CD4-positive, alpha-beta T cell treated with Interleukin-4 for 4 hours (primary cell): ENCODE measurements at regions not wholly inside any gene's neighbourhood (a gene's known extent, or its start where the extent isn't known, plus 50 kb on each side); places are given as distances from the start of the nearest gene placed in this dataset.

Experiments
- DNase-seq: peaks from one replicate; pipeline ENCODE4 v3.0.0-alpha.2; 2020

DNA sequence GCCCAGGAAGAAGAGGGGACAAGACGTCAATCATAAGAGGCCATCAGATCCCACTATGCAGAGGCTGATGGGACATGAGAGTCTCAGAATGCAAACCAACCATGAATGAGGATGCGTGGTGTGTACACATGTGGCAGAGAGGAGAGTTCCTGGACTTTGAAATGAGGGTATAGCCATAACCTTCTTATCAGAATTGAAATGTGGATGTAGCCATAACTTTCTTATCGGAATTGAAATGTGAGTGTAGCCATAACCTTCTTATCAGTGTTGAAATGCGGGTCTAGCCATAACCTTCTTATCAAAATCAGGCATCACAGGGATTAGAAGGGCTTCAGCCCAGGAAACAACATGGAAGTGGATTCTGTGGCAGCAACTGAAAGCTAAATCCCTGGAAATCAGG, 415.5 kb upstream of the FAT1 start:
- DNase-seq, result no peak

- no peak for DNase-seq
These were observed 417.4 kb upstream of the FAT1 start for GRCh38 chr4:187141101-187141500.

GRCh38 chr4:187149229-187149945, 425.7 kb upstream of the FAT1 start:
- DNase-seq, result no peak

GRCh38 chr4:187157380-187157958, 433.8 kb upstream of the FAT1 start:
- DNase-seq, result no peak

- DNase-seq, result no peak
These were observed 434.3 kb upstream of the FAT1 start for GRCh38 chr4:187158003-187158402.

DNA sequence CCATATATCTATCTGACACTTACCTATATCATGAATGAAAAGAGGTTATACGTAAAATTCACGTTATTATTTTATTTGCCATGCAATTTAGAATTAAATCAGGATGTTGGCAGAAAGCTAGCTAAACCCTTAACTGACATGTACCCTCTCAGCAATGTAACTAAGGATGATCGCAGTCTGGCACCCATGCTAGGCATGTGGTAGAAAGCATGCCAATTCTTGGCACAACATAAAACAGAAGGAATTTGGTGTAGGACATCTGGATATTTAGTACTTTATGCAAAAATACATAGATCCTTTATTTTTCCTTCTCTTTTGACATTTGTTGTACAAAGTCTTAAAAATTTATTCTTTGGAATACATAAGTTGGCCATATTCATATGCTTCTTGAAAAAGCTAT, 436.8 kb upstream of the FAT1 start:
- no peak for DNase-seq

DNA sequence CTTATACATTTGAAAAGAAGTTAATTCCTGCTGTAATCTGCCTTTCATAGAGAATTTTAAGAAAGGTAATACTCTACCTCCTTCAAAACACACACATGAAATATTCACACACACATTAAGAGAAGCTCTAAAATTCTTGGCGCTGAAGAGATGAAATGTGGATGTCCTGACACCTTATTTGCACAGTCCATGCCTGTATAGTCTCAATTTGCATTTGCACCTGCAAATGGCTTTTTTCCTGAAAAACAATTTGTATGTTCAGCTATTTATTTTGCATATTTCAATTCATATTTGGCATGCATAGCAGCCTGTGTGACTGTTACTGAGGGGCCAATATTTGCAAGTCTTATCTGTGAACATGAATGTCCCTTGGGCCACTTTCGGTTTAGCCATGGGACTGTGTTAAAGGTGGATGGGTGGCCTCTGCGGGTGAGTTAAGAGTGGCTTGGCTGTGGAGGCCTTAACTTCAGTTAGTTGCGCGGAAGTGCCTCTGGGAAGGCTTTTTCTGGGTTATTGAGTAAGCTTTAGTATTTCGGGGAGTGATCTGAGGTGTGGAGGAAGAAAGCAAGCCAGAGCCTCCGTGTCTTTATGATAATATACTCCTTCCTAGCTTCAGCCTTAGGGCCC, 443.3 kb upstream of the FAT1 start:
- no peak for DNase-seq

GRCh38 chr4:187171706-187172339, 448.2 kb upstream of the FAT1 start:
- no peak for DNase-seq

GRCh38 chr4:187172340-187172761, 448.7 kb upstream of the FAT1 start:
- DNase-seq, result no peak

GRCh38 chr4:187174749-187175148, 451.1 kb upstream of the FAT1 start:
- no peak for DNase-seq

GRCh38 chr4:187175197-187175596, 451.5 kb upstream of the FAT1 start:
- DNase-seq, result no peak

- DNase-seq, result no peak
These were observed 452.7 kb upstream of the FAT1 start for GRCh38 chr4:187176261-187176910.

GRCh38 chr4:187178084-187178483, 454.4 kb upstream of the FAT1 start:
- DNase-seq, result no peak

GRCh38 chr4:187178587-187178986, 454.9 kb upstream of the FAT1 start:
- DNase-seq, result no peak

DNA sequence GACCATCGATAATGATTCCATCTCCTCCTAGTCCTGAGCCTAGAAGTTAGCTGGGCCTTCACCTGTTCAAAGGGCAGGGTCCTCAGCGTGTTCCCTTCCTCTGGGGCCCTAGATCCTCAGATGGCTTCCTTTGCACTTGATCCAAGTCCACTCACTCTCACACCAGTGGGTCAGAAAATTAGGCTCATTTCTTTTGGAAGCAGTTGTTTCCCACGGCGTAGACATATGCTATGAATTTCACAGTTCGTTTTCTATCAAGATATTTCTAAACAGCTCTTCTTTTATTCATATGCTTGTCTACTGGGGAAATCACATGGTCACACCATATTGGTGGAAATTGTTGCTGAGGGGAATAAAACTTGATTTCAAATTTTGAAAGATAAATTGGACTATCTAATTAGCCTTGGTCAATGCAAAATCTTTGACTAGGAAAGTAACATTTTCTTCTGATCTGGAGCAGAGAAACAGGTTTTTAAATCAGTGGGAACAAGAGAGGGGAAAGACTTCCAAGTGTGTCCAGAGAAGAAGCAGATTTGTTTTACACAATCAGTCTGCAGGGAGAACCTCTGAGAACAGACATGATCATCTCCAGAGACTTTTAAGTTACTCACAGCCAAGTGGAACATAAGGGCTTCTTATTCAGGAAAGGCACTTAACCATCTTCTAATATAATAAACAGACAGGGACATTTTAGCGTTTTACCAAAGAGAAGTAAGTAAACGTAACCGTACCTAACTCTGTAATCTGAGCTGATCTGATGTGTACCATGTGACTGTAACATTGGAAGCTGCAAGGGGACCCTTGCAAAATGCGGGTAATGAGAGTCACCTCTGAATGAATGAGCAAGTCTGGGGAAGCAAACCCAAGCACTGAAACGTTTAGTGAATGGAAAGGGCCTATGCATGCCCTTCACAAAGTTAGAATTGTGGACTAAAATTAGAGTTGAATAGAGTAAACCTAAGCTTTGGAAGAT, 455.7 kb upstream of the FAT1 start:
- DNase-seq, result no peak

GRCh38 chr4:187181054-187181453, 457.4 kb upstream of the FAT1 start:
- DNase-seq, result no peak

DNA sequence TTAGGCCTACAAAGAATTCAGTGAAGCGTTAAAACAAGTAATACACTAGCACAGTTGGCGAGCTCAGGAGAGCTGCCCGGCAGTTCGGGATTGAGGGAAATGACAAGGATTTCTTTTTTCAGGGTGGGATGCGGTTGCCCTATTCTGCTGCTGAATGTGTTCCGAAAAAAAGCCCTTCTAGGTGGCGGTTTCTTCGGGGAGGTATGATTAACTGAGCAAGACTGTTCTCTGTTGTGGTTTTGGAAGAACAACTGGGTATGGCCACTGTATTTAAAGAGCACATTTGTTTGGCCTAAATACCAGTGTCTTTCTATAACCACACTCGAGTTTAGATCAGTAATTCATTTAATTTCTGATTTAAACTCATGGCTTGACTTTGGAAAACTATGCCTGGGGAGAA, 459.7 kb upstream of the FAT1 start:
- DNase-seq, result no peak

DNA sequence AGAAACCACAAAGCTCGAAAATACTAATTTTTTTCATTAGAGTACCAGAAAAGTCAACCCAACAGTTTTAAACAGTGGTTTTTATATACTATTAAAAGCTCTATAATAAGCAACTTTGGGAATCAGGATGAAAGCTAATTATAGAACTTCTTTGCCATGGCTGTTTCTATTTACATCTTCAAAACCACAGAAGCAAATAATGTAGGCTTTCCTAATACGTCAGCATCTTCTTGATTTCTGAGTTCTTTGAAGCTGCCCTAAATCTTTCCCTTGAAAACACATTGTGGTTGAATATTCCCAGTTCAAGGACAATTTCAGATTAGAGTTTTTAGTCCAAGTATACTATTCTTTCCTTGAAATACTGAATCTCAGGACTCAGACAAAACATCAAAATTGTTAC, 460.2 kb upstream of the FAT1 start:
- no peak for DNase-seq

DNA sequence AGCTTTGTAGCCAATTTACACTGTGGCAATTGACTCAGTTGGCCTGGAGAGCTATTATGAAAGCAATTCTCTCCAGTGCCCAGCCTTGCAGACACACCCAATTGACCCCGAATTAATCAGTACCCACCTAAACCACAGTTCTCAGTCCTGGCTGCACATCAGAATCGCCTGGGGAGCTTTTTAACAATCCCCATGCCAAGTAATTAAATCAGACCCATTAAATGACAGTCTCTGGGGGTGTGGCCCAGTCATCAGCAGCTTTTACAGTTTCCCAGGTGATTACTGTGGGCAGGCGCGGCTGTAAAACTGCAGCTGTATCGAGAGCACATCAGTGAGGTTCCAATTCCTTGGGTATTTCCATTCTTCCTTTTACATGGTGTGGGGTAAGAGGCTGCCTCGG, 460.9 kb upstream of the FAT1 start:
- no peak for DNase-seq

- DNase-seq, result no peak
These were observed 464.5 kb upstream of the FAT1 start for GRCh38 chr4:187188118-187188517.

DNA sequence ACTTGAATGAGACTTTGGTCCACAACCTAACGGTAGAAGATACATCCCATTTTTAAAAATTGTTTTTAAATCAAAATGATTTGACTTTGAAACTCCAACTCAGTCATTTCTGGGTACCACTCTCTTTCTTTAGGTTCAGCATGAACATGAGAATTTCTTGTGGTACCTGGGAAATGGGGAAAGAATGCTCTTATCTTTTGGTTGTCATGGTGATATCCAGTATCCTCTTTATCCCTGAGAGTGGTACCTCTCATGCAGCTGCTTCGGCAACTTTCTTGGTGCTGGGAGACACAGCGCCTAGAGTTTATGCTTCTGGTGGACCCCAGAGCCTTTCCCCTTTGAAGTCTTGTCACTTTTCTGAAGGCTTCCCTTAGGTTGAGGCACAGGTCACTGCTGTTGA, 465.1 kb upstream of the FAT1 start:
- no peak for DNase-seq

DNA sequence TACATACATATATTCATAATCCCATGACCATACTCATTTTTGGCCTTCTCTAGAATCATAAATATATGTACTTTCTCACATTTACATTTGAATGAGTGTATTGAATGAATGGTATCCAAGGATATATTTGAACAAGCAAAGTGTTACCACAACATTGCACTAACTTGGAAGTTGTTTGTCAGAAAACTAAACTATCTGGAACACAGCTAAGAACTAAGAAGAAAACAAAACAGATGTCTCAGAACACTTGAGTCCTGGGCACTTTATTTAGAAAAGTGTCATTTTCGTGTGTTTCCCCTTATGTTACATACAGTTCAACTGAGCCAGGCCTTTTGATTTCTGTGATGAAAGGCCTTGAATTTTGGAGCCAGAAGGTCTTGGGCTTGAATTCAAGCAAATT, 466.7 kb upstream of the FAT1 start:
- DNase-seq, result no peak
